GM19193 (cell line): ENCODE measurements at regions not wholly inside any gene's neighbourhood (a gene's known extent, or its start where the extent isn't known, plus 50 kb on each side); places are given as distances from the start of the nearest gene placed in this dataset.
A peak's percentile ranks its signal among the peaks of the same experiment; 100 is the strongest.

Experiments
- POLR2A ChIP-seq: IDR thresholded peaks from 4 replicates; pipeline ENCODE4 v1.6.1; 2011; ENCODE audit not compliant: insufficient read depth, insufficient read length; ENCODE audit errors: extremely low read depth

- no peak for TF ChIP-seq POLR2A
Measured at GRCh38 chr14:65318636-65319506, 93.7 kb upstream of the FUT8 start.

DNA sequence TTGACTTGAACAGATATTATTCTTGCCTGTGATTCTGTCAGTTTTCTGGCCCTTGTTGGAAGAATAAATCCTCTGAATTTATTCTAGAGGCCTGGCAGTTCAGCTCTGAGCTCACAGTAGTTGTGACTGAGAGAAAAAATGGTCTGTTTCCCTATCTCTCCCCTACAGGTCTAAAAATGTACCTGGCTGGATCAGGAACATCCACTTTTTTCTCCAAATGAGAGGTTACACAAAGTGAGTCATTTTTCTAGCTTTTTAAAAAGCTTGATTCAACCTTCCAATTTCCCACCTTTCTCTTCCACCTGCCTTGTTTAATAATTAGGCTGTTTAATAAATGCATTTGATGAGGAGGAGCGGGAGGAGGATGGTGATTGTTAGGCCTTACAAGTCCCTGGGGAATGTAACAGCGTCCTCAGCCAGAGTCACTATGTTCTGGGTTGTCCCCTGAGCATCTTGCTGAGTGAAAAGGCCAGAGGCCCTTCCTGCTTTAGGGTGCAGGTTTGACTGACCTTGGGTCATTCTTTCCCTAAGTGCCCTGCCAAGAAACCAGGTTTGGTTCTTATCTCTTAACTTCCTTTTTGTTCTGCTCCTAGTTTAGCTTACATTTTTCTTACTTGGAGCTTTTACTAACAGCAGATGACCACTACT is 91.7 kb upstream of the FUT8 start:
- no peak for TF ChIP-seq POLR2A

- TF ChIP-seq POLR2A, result peak; percentile 16
Measured at GRCh38 chr14:65321370-65321875, 91.1 kb upstream of the FUT8 start.

DNA sequence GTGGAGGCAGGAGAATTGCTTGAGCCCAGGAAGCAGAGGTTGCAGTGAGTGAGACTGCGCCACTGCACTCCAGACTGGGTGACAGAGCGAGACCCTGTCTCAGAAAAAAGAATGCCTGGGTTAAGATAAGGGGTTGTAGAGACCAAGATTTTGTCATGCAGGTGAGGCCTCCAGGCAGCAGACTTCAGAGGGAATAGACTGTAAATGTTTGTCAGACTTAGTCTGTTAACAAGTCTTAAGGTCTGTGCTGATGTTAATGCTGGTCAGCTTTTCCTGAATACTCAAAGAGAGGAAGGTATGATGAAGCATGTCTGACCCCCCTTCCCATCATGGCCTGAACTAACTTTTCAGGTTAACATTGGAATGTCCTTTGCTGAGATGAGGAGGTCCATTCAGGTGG is 83.0 kb upstream of the FUT8 start:
- TF ChIP-seq POLR2A, result no peak

GRCh38 chr14:65329911-65330310 is 82.6 kb upstream of the FUT8 start:
- TF ChIP-seq POLR2A, result no peak

GRCh38 chr14:65330416-65330815 is 82.1 kb upstream of the FUT8 start:
- no peak for TF ChIP-seq POLR2A

- no peak for TF ChIP-seq POLR2A
Measured at GRCh38 chr14:65331652-65332051, 80.9 kb upstream of the FUT8 start.

- TF ChIP-seq POLR2A, result no peak
Measured at GRCh38 chr14:65332141-65332871, 80.2 kb upstream of the FUT8 start.

GRCh38 chr14:65333943-65334687 is 78.4 kb upstream of the FUT8 start:
- TF ChIP-seq POLR2A, result no peak

DNA sequence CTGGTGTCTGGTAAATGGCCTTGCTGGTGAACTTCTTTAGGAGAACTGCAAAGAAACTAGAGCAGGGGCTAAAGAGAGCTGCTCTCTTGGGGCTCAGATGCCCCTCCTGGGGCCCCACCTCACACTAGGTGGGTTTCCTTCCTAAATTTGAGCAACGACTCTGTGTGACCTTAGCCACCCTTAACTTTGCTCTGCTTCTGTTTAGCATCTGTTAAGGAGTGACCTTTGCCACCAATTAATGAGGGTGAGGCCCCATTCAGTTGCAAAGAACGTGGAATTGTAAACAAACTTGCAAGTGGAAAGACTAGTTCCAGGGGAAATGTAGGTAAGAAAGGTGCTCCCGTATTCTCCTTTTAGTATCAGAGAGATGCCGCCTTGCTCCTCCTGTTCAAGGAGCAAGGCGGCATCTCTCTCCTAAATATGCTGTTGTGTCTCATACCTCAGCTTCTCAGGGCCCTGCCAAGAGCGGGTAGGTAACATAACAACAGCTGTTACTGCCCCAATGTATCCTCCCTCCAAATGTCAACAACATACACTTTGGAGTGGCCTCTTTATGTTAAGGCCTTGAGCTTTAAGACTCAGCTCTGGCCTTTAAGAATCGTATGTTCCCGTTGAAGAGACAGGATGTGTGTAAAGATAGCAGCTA is 77.6 kb upstream of the FUT8 start:
- TF ChIP-seq POLR2A, result no peak

- no peak for TF ChIP-seq POLR2A
Measured at GRCh38 chr14:65335411-65335947, 77.1 kb upstream of the FUT8 start.

DNA sequence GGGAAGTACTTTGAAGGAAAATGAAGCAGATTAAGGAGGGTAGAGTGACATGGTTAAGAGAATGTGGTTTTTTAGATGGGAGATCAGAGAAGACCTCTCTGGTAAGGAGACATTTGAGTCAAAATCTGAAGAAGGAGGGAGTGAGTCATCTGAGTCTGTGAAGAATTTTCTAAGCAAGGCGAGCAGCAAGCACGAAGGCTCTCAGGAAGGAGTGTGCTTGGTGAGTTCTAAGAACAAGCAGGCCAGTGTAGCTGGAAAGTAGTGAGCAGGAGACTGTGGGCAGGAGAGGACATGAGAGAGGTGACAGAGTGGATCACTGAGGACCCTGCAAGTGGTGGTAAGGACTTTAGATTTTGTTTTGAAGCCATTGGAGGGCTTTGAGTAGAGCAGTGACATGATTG is 76.3 kb upstream of the FUT8 start:
- TF ChIP-seq POLR2A, result no peak

DNA sequence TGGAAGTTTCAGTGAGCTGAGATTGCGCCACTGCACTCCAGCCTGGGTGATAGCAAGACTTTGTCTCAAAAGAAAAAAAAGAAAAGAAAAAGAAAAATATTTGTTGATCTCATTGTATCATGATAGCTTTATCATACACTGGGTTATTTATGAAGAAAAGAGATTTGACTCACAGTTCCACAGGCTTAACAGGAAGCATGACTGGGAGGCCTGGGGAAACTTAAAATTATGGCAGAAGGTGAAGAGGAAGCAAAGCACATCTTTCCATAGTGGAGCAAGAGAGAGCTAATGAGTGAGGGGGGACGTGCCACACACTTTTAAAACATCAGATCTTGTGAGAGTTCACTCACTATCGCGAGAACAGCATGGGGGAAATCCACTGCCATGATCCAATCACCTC is 72.7 kb upstream of the FUT8 start:
- TF ChIP-seq POLR2A, result no peak

DNA sequence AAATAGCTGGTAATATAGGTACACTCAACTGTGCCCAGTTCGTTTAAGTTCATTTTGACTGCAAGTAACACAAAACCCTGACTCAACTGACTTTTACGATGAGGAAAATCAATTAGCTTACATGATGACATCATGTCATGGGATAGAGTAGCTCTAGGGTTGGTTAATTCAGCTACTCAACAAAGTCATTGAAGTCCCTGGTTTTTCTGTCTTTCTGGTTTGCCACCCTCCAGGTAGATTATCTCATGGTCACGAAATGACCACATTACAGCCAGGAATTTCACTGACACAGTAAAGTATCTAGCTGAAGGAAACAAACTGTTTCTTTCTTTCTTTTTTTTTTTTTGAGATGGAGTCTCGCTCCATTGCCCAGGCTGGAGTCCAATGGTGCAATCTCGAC is 68.5 kb upstream of the FUT8 start:
- no peak for TF ChIP-seq POLR2A
